AG04449 (cell line): ENCODE measurements at regions not wholly inside any gene's neighbourhood (a gene's known extent, or its start where the extent isn't known, plus 50 kb on each side); places are given as distances from the start of the nearest gene placed in this dataset.

Experiments used
- CTCF ChIA-PET: fragments of 350-600 bp; formaldehyde crosslinking; extraction: SDS; loops from one replicate; lab custom pipeline; 2021; ENCODE audit warnings: antibody characterized with exemption; lab: Yijun Ruan, JAX
- POLR2A ChIA-PET: fragments of 400-600, 350-600 bp; formaldehyde crosslinking; extraction: SDS; loops from one replicate; lab custom pipeline; 2020; ENCODE audit warnings: antibody characterized with exemption, inconsistent platforms; lab: Yijun Ruan, JAX
- DNase-seq: peaks from one replicate; pipeline ENCODE4 v3.0.0-alpha.2; 2010; ENCODE audit warnings: low read depth, low spot score
- H3K4me3 ChIP-seq: 2 replicates; pipeline ENCODE4 v1.5.1; 2011; ENCODE audit warnings: low read depth, mild to moderate bottlenecking, control low read depth, low read length
- CTCF ChIP-seq: IDR thresholded peaks from one replicate; pipeline ENCODE4 v1.5.1; 2011; ENCODE audit warnings: mild to moderate bottlenecking, moderate library complexity, low read length, control low read depth, inconsistent platforms; ENCODE audit not compliant: insufficient read depth; ENCODE audit errors: missing control alignments

- CTCF ChIA-PET = no interaction called here
Measured at GRCh38 chr6:115783402-115784061, 277.2 kb downstream of the FRK start.

GRCh38 chr6:115782612-115783011 is 278.1 kb downstream of the FRK start:
- TF ChIP-seq CTCF = no peak
- no peak for DNase-seq
- no peak overlapping the region for H3K4me3 ChIP-seq
- CTCF ChIA-PET = no interaction called here
- POLR2A ChIA-PET = no interaction called here

More at GRCh38 chr6:115783402-115784061, 277.2 kb downstream of the FRK start:
- POLR2A ChIA-PET = no interaction called here
- no peak overlapping the region for H3K4me3 ChIP-seq
- no peak for DNase-seq
- no peak for TF ChIP-seq CTCF

GRCh38 chr6:115773741-115774140 is 286.9 kb downstream of the FRK start:
- DNase-seq = no peak
- ChIA-PET POLR2A (no interaction called here), CTCF (no interaction called here)
- no peak for TF ChIP-seq CTCF
- H3K4me3 ChIP-seq = no peak overlapping the region

GRCh38 chr6:115770851-115771250 is 289.8 kb downstream of the FRK start:
- TF ChIP-seq CTCF = no peak
- DNase-seq = no peak
- ChIA-PET POLR2A (no interaction called here), CTCF (no interaction called here)
- no peak overlapping the region for H3K4me3 ChIP-seq

- TF ChIP-seq CTCF = no peak
- CTCF ChIA-PET = no interaction called here
- H3K4me3 ChIP-seq = no peak overlapping the region
- DNase-seq = no peak
- POLR2A ChIA-PET = no interaction called here
Measured at GRCh38 chr6:115768500-115768899, 292.2 kb downstream of the FRK start.

GRCh38 chr6:115767931-115768330 is 292.8 kb downstream of the FRK start:
- CTCF ChIA-PET = no interaction called here
- no peak overlapping the region for H3K4me3 ChIP-seq
- POLR2A ChIA-PET = no interaction called here
- TF ChIP-seq CTCF = no peak
- no peak for DNase-seq
